ENCODE measurements at regions not wholly inside any gene's neighbourhood (a gene's known extent, or its start where the extent isn't known, plus 50 kb on each side); places are given as distances from the start of the nearest gene placed in this dataset.

DNA sequence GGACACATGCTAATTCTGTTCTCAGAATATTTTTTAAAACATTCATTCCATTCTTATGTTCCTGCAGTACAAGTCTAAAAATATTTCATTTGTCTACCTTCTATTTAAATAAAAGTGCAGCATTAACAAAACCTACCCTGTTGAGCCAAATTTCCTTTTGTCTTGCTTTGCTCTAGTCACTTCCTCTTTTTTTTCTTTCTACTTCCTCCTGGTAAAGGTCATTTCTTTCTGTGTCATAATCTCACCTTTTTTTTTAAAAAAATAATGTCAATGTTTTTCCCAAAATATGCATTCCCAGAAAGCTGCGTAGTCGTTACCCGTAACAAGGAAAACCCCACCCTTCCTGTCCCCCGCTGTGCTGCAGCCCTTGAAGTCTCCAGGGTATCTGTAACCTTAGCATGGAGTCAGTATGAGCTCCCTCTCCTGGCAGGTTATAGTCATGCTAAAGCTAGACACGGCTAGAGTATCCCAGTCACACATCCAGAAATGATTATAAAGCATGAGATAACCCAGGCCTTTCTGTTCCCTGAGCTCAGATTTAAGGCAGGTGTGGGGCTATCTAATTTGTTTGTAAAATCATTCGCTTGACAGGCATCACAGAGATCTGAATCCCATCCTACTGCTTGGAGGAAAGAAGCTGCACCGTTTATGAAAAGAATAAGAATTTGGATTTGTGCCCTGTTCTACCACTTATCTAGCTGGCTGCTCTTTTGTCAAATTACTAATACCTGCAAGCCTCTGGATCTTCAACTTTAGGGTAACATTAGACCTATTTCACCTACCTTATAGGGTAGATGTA is 51.1 kb upstream of the EED start:
- ATAC-seq = peak; percentile 97 to 98

DNA sequence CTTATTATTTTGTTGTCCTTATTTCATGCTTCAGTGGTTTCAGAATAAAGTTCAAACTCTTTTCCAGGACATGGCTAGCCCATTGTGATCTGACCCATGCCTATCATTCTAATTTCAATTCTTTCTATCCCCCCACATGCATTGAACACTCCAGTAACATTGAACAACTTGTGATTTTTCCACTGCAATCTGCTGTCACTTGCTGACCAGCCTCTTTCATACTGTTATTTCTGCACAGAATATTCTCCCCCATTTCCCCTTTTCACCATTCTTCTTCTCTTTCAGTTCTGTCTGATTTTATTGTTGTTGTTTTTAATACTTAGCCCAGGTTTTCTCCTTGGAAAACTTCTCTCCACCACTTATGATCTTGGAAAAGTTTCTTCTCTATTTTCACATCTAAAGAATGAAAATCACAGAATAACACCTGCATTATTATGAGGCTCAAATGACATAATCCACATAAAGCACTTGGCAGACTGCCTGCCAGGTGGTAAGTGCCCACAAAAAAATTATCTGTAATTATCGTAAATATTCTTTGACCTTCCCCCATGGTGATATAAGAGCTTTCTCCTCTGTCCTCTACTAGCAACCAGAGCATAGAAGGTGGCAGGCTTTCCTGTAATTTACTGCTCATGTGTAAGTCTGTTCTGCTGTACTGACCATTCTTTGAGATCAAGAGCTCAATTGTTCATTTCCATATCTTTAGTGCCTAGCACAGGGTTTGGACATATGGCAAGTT is 51.9 kb upstream of the EED start:
- no peak for ATAC-seq

DNA sequence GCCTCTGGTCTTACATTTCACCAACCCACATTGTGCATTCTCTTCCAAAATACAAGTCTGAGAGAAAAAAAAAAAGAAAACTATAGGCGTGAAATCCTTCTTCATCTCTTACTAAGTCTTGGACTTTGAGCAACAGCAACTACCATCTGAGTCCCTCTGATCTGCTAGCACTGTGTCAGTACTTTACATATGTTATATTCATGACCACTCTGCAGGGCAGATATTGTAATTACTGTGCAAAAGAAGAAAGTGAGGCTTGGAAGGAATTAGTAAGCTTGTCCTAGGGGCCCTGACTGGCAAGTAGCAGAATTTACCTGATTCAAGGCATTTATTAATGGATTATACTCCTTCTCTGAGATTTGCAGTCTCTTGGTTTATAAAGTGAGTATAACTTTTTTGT is 52.7 kb upstream of the EED start:
- peak; percentile 10 to 49 for ATAC-seq

DNA sequence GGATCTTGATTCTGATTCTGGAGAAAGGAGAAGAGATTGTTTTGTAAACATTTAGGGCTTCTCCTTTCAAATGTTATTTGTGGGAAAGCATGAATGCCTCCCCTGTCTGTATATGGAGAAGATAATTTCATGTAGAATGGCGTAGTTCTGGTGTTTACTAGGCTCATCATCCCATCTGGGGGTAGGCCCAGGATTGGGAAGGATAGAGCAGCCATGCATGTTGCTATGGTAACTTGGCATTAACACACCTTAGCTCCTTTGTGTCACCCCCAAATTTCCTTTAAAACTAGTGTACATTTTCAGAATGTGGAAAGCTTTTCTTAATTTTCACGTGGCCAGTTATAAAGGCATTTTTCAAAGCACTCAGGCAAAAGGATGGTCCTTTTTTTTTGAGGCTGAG is 57.5 kb upstream of the EED start:
- no peak for ATAC-seq

DNA sequence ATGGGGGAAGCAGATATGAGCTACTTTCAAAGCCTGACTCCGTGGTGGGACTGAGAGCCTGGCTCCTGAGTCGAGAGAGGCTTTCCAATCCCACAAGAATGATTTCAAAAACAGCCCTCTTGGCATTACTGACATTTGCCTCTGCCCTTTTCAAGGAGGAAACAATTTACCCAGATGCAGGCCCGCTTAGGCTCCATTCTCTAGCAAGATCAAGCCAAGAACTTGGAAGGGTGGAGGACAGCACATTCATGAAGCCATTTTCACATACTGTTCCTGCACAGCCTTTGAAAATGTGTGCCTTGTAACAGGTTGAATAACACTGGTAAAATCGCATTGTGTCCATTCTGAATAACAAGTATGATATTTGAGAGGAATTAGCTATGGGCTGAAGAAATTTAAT is 58.2 kb upstream of the EED start:
- no peak for ATAC-seq

DNA sequence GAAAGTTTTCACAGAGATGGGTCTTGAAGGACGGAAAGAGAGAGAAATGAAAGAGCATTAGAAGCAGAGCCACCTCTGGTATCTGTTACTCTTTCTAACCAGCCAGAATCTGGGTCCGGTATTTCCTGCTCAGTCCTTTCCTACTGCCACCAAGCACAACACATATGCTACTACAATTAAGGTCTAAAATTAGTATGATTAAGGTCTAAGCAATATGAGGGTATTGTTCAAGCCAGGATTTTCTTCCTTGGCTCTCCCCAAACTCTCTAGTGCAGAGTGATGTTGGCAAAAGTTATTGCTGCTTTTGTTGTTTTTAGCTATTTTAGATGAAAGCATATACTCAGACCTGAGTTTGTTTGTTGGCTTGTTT is 59.2 kb upstream of the EED start:
- ATAC-seq = no peak

DNA sequence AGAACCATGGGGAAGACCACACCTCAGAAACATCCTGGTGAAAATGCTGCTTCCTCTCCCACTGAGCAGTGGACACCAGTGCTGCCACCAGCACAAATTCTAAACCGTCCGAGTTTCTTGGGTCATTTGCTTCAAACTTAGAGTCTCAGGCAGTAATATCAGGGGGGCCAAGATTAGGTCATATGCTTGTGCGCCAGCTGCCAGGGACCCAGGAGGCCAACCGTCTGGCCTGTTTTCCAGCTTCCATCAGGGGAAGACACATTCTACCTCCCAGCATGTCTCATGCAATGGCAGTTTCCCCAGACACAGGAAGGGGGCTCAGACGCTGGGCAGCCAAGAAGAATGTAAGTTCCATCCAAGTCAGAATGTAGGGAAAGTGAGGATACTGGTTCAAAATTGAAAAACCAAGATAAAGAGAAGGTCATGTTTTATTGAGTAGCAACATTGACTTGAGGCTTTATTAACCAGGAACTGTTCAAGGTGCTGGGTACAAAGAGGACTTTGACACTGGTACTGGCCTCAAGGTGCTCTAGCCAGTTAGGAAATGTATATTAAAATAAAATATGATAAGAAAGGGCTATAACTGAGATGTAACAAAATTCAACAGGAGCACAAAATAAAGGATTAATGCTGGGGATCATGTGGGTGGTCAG is 59.7 kb upstream of the EED start:
- ATAC-seq = no peak

DNA sequence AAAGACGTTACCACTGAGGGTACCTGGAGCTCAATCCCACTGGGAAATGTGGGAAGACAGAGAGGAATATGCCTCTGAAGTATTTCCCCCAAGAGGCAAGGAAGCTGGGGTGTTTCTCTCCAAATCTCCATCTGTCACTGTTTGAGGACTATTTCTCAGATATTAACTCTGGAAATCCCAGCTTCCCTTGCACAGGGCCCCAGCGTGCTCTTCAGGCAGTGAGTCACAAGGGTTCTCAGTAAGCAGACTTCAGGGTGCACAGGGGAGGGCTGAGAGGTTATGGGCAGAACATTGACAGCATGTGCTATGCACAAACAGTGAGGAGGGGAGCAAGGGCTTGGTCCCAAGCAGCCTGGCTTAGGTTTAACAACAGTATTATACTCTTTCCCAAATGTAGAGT is 60.9 kb upstream of the EED start:
- peak; percentile 87 to 91 for ATAC-seq

DNA sequence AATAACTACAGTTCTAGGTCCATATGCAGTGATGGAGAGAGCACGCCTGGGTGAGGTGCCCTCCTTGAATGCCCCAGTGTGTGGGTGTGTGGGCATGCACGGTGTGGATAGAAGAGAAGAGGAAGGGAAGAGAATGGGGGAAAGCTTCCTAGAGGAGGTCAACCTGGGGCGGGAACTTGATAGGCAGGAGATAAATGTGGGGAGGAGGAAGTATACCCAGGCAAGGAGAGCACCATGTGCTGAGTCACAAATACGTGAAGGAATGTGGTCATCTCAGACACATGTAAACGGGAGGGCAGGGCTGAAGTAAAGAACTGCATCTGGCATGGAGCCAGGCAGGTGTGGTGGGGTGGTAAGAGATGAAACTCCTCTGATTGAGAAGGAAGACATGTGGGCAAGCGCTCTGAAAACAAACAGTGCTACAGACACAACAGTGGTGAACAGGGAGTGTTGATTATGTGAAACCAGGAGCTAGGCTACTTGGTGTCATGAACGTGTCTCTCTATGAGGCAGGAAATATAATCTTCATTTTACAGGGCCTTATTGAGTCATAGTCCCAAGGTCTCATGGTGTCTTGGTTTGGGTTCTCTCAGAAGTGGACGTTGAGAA is 61.5 kb upstream of the EED start:
- peak; percentile 74 to 77 for ATAC-seq

DNA sequence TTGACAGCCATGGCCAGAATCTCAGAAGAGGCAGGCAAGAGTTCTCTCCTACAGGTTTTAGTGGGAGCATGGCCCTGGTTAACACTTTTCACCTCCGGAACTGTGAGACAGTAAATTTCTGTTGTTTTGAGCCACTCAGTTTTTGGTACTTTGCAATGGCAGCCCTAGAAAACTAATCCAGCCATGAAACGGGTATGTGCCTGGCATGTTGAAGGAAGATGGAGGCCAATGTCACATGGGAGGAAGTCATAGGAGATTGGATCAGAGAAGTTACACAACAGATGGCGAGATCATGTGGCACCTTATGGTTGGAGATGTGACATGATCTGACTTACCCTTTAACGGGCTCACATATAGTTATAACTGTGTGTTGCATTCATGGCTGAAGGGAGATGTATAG is 63.2 kb upstream of the EED start:
- no peak for ATAC-seq

DNA sequence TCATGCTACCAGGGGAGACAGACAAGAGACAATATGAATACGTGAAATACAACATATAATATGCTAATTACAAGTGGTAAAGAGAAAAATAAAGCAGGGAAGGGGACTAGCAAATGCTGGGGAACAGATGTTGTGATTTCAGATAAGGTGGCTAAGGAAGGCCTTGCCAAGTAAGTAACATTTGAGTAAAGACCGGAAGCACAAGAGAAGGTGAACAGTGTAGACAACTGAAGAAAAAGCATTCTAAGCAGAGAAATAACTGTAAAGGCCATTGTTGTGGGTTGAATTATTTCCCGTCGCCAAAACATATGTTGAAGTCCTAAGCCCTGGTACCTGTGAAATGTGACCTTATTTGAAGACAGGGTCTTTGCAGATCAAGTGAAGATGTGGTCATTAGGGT is 63.7 kb upstream of the EED start:
- ATAC-seq = no peak

DNA sequence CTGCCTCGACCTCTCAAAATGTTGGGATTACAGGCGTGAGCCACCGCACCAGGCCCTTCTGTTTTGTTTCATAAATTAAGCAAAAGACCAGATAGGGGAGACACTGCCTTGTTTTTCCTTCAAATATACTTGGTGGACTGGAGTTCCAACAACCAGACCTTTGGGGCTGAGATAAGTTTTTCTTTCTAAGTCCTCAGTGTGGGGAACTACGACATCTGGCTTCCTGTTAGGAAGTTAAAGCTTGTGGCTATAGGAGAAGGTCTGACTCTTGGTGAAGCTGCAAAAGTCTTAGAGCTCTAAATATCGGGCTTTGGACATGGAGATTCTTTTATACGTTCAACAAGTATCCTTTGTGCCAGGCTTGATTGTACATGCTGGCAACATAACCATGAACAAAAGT is 64.1 kb upstream of the EED start:
- ATAC-seq = no peak

DNA sequence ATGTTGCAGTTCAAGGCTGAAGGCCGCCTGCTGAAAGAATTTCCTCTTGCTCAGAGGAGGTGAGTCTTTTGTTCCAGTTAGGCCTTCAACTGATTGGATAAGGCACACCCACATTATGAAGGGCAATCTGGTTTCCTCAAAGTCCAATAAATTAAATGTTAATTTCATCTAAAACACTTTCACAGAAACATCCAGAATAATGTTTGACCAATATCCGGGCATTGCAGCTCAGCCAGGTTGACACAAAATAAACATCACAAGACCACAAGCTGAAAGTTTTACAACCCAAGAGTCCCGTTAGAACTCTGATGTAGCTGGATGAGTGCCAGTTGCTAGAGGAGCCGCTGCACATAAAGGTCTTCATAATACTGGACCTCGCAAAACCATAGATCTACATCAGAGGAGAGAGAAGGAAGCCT is 64.9 kb upstream of the EED start:
- ATAC-seq = no peak

DNA sequence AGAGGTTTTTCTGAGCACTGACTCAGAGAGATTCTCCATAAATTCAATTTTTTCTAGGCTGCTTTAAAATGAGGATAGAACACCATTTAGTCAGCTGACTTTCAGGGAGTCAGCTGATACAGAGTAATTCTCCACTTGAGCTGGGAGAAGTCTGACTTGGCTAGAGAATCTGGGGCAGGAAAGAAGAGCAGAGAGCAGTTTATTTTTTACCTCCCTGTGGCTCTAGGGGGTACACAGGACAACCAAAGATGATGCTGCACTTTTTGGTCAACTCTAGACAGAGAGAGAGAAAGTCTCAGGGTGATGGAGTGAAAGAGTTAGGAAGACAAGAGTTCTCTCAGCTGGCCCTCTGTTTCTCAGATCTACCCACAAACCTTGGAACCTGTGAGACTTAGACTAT is 67.3 kb upstream of the EED start:
- ATAC-seq = no peak

DNA sequence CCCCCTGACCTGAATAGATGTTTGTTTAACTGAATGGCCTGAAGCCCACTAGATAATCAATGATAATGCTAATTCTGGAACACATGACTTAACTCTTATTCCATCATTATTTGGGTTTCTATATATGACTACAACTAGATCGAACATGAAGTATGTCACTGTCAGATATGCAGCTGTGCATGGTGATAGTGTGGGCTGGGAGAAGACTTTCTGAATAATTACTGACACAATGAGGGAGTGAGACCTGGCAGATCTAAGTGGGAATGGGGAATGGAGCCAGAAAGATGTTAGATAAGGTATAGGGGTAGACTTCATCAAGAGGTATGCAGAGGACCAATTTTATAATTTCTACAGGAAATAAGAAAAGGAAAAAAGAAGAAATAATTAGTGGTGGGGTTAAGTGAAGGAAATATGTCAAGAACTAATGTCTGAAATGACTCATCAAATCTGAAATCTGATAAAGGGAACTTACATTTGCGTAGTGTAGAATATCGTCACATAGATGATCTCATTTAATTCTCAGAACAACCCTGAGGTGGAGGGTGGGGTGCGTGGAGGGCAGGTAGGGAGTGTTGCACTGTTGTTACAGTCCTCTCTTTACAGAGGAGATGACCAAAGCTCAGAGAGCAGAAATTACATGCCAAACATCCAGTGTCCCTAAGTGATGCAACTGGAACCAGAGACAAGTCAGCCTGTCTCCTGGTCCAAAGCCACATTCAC is 68.2 kb upstream of the EED start:
- peak; percentile 86 to 90 for ATAC-seq

DNA sequence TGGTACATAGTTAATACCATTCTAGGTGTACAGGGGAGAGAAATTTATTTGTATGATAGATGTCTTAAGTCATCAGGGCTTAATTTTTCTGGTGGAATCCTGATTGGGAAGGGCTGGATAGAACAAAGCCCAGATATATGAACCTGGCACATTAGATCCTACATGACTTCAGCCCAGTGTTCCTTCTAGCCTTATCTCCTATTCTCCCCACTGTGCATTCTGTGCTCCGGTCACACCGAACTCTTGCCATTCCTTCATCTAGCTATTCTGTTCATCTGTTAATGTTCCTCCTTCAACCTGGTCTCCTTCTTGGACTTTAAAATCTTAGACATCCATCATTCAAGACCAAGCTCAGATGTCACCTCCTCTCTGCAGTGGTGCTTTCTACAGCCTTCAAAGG is 68.9 kb upstream of the EED start:
- no peak for ATAC-seq

DNA sequence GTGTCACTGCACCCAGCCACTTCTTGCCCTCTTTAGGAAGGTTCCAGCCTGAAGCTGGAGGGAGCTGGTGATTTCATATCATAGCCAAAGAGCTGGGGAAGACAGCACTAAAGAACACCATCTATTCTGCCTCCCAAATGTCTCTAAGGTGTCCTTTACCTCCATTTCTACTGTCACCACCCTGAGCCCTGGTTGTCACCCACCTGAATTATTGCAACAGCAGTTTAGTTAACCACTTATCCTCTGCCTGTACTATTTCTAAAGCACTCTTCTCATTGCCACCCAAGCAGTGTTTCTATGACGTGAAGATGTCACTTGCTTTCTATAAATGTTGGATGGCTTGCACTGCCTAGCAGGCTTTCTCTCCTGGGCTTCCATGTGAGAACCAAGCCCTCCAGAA is 69.4 kb upstream of the EED start:
- ATAC-seq = no peak

DNA sequence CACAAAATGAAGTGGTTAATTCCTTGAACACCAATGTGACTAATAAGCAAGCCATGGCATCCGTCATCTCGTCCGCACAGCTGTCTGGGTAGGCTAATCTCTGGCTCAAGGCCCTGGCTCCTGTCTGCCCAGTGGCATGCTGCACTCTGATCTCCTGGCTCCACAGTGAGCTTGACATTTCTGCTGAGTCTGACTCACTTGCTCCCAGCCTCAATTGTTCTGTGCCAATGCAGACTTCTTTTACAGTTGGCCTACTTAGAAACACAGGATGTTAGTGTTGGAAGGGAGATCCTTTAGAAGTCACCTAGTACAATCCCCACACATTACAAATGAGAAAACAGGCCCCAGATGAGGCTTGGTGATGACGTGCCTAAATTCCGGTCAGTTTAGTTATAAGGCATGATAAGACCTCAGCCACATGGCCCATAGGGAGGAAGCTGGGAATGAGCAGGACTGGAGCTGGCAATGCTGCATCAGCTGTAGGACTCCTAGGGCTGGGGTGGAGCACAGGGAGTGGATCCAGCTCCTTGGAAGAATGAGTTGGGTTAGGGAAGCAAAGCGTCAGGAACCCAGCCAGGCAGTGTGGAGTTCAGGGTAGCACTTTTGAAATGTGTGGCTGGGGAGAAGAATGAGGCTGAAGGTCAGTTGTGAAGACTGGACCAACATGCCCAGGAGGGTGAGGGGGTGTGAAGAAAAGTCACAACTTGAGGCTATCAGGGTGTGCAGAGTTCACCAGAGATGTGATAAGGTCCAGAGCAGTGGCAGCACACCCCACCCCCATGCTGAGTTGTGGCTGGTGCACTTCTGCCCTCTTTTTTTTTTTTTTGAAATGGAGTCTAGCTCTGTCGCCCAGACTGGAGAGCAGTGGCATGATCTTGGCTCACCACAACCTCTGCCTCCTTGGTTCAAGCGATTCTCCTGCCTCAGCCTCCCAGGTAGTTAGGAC is 70.2 kb upstream of the EED start:
- no peak for ATAC-seq

DNA sequence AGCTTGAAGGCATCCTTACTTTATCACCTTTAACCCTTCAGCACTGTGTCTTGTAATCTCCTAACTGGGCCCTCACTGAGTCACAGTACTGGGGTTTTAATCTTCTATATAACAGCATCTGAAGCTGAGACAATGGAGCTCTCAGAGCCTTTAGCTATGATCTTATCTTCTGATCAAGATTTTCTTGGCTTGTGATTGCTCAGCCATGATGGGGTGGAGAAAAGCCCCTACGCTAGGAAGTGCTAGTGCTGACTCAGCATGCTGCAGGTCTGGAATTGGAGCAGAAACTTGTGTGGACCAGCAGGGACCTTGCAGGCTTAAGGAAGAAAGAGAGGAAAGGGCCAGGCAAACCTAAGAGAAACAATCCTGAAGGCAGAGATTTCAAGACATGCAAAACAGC is 71.7 kb upstream of the EED start:
- ATAC-seq = peak; percentile 25 to 39

DNA sequence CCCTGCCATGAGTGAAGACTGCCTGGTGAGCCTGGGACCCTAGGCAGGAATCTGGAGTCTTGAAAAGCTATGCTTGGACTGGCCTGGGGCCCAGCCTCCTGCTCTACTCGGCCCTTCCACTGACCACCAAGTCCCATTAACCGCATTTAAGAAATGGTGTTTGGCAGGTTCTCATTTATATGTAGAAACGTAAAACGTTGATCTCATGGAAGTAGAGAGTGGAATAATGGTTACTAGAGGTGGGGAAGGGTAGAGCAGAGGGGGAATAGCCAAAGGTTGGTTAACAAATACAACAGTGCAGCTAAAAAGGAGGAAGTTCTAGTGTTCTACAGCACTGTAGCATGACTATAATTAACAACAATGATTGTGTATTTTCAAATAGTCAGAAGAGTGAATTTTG is 72.9 kb upstream of the EED start:
- no peak for ATAC-seq

DNA sequence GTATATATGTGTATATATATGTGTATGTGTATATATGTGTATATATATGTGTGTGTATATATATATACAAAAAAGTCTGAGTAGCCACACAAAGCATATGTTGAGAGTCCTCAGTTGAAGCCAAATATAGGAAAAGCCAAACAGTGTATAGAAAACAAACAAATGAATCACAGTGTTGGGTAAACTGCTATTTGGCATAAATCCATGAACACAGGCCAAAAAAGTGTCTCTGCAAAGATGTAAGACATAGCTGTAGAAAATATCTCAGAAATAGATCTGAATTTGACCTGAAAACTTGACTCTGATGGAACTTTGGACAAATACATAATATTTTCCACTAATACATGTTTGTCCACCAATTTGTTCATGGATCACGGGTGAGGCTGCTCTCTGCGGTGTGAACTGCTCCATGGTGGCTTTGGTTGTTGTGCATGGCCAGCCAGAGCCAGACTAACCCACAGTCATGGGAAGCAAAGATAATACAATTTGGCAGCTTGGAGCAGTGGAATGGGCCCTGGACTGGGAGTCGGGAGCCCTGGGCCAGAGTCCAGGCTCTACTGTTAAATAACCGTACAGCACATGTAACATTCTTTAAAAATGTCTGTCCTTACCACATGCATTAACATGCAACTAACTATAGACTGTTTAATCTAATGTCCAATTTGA is 76.9 kb upstream of the EED start:
- ATAC-seq = no peak
